ENCODE measurements at regions not wholly inside any gene's neighbourhood (a gene's known extent, or its start where the extent isn't known, plus 50 kb on each side); places are given as distances from the start of the nearest gene placed in this dataset.
"Not testable (repeated sequence)": the region's sequence is repeated elsewhere in the genome, so short reads cannot be mapped to it uniquely, and the experiment has no call there.

- no peak for ATAC-seq
- Mint-ChIP-seq H3K27me3 (ENCODE audit: low read depth) (no peaks in the 10 kb centered on the region; the same call in 1 of the 2 replicates), H3K4me1 (peaks cover 3% of the 10 kb centered on the region; the same call in 1 of the 2 replicates), H3K27ac (no peak overlapping the region), H3K4me3 (no peak overlapping the region), H3K9me3 (peaks cover 11% of the 10 kb centered on the region), H3K36me3 (peaks cover 6% of the 10 kb centered on the region; the same call in 1 of the 2 replicates)
- ChIA-PET CTCF (no interaction called here), POLR2A (no interaction called here)
- no peak for DNase-seq (ENCODE audit: low spot score)
- TF ChIP-seq, protein P1, sequence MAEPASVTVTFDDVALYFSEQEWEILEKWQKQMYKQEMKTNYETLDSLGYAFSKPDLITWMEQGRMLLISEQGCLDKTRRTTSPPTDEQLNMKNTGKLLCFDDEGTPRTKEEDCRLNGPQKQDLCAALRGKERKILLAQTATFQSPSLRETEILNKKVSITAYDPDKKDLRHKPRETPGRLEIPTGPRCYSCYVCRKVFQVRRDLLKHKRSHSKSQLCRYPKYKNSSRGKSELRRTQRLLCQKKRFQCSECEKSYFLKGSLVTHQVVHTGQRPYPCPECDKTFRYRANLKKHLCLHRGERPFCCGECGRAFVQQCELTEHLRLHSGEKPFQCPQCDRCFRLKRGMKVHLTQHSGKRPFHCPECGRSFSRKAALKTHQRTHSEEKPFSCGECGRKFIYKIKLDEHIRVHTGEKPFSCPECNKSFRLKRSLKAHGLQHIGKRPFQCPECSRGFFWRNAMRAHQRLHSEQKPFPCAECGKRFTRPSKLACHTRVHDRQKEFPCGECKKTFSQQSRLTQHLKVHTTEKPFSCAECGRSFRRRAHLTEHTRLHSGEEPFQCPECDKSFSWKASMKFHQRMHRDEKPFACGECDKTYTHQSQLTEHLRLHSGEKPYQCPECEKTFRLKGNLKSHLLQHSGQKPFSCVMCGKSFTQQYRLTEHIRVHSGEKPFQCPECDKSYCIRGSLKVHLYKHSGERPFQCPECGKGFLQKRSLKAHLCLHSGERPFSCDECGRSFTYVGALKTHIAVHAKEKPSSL (CRISPR knock-in tag; conservative IDR thresholded peaks at IDR 0.05): no peak
- TF ChIP-seq ZNF138 (CRISPR knock-in tag; conservative IDR thresholded peaks at IDR 0.05) (no peak), ZNF232 (CRISPR knock-in tag; IDR thresholded peaks at IDR 0.05) (no peak), SMAD3 (CRISPR knock-in tag; IDR thresholded peaks at IDR 0.05; ENCODE audit: borderline replicate concordance) (no peak), GTF2I (CRISPR knock-in tag; conservative IDR thresholded peaks at IDR 0.05) (no peak), E2F5 (CRISPR knock-in tag; IDR thresholded peaks at IDR 0.05) (no peak), FOXP1 (CRISPR knock-in tag; IDR thresholded peaks at IDR 0.05; ENCODE audit: borderline replicate concordance) (no peak), AR (CRISPR knock-in tag; IDR thresholded peaks at IDR 0.05) (no peak), CBFB (CRISPR knock-in tag; IDR thresholded peaks at IDR 0.05; ENCODE audit: low read depth) (no peak), CDX4 (CRISPR knock-in tag; IDR thresholded peaks at IDR 0.05; ENCODE audit: borderline replicate concordance) (no peak), GABPB1 (CRISPR knock-in tag; IDR thresholded peaks at IDR 0.05) (no peak), NR3C1 (CRISPR knock-in tag; conservative IDR thresholded peaks at IDR 0.05; ENCODE audit: low read depth) (no peak), HMGA2 (CRISPR knock-in tag; IDR thresholded peaks at IDR 0.05) (no peak), FOXJ3 (CRISPR knock-in tag; IDR thresholded peaks at IDR 0.05; ENCODE audit: borderline replicate concordance) (no peak)
- TF ChIP-seq, protein P2, sequence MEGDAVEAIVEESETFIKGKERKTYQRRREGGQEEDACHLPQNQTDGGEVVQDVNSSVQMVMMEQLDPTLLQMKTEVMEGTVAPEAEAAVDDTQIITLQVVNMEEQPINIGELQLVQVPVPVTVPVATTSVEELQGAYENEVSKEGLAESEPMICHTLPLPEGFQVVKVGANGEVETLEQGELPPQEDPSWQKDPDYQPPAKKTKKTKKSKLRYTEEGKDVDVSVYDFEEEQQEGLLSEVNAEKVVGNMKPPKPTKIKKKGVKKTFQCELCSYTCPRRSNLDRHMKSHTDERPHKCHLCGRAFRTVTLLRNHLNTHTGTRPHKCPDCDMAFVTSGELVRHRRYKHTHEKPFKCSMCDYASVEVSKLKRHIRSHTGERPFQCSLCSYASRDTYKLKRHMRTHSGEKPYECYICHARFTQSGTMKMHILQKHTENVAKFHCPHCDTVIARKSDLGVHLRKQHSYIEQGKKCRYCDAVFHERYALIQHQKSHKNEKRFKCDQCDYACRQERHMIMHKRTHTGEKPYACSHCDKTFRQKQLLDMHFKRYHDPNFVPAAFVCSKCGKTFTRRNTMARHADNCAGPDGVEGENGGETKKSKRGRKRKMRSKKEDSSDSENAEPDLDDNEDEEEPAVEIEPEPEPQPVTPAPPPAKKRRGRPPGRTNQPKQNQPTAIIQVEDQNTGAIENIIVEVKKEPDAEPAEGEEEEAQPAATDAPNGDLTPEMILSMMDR (IDR thresholded peaks at IDR 0.05): no peak
- TF ChIP-seq, protein P3, sequence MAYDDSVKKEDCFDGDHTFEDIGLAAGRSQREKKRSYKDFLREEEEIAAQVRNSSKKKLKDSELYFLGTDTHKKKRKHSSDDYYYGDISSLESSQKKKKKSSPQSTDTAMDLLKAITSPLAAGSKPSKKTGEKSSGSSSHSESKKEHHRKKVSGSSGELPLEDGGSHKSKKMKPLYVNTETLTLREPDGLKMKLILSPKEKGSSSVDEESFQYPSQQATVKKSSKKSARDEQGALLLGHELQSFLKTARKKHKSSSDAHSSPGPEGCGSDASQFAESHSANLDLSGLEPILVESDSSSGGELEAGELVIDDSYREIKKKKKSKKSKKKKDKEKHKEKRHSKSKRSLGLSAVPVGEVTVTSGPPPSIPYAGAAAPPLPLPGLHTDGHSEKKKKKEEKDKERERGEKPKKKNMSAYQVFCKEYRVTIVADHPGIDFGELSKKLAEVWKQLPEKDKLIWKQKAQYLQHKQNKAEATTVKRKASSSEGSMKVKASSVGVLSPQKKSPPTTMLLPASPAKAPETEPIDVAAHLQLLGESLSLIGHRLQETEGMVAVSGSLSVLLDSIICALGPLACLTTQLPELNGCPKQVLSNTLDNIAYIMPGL (CRISPR knock-in tag; IDR thresholded peaks at IDR 0.05): no peak
- TF ChIP-seq, protein P4, sequence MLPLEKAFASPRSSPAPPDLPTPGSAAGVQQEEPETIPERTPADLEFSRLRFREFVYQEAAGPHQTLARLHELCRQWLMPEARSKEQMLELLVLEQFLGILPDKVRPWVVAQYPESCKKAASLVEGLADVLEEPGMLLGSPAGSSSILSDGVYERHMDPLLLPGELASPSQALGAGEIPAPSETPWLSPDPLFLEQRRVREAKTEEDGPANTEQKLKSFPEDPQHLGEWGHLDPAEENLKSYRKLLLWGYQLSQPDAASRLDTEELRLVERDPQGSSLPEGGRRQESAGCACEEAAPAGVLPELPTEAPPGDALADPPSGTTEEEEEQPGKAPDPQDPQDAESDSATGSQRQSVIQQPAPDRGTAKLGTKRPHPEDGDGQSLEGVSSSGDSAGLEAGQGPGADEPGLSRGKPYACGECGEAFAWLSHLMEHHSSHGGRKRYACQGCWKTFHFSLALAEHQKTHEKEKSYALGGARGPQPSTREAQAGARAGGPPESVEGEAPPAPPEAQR (CRISPR knock-in tag; IDR thresholded peaks at IDR 0.05): no peak
- TF ChIP-seq, protein P5, sequence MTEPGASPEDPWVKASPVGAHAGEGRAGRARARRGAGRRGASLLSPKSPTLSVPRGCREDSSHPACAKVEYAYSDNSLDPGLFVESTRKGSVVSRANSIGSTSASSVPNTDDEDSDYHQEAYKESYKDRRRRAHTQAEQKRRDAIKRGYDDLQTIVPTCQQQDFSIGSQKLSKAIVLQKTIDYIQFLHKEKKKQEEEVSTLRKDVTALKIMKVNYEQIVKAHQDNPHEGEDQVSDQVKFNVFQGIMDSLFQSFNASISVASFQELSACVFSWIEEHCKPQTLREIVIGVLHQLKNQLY (CRISPR knock-in tag; IDR thresholded peaks at IDR 0.05): no peak
These were observed 64.8 kb upstream of the BHLHE40 start for GRCh38 chr3:4914464-4914863.

DNA sequence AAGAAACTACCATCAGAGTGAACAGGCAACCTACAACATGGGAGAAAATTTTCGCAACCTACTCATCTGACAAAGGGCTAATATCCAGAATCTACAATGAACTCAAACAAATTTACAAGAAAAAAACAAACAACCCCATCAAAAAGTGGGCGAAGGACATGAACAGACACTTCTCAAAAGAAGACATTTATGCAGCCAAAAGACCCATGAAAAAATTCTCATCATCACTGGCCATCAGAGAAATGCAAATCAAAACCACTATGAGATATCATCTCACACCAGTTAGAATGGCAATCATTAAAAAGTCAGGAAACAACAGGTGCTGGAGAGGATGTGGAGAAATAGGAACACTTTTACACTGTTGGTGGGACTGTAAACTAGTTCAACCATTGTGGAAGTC is 57.6 kb upstream of the BHLHE40 start:
- H3K27ac Mint-ChIP-seq; POLR2A ChIA-PET; DNase-seq (ENCODE audit: low spot score); H3K4me3 Mint-ChIP-seq; H3K4me1 Mint-ChIP-seq; H3K9me3 Mint-ChIP-seq; ATAC-seq; H3K27me3 Mint-ChIP-seq (ENCODE audit: low read depth); CTCF ChIA-PET; H3K36me3 Mint-ChIP-seq: not testable (repeated sequence)

Data from WTC11 (cell line).